WI38 (cell line): ENCODE measurements at regions not wholly inside any gene's neighbourhood (a gene's known extent, or its start where the extent isn't known, plus 50 kb on each side); places are given as distances from the start of the nearest gene placed in this dataset.

Experiments used
- H3K4me3 ChIP-seq: 2 replicates; pipeline ENCODE4 v1.5.1; 2011; ENCODE audit warnings: low read depth, mild to moderate bottlenecking, control low read depth, low read length
- CTCF ChIP-seq: IDR thresholded peaks from 2 replicates; pipeline ENCODE4 v1.5.1; 2012; ENCODE audit warnings: low read depth, mild to moderate bottlenecking, control low read depth, low read length

GRCh38 chr16:27670071-27670810 lies 120.3 kb downstream of the KATNIP start:
- TF ChIP-seq CTCF: no peak
- H3K4me3 ChIP-seq: no peak overlapping the region

DNA sequence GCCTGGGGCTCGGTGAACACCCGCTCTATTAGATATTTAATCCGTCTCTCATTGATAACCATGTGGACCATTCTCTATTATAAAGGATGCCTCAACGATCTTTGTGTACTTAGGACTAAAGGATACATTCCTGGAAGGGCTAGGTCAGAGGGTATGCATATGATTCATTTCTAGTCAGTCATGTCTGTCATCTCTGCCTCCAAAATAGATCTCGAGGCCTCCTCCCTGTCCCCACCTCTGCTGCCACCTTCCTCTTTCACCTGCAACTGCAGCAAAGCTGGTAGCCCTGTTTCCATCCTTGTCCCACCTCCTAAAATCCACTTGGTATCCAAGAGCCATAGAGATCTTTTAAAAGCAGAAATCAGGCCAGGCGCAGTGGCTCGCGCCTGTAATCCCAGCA lies 121.5 kb downstream of the KATNIP start:
- no peak for TF ChIP-seq CTCF

GRCh38 chr16:27676839-27677238 lies 126.9 kb downstream of the KATNIP start:
- no peak for TF ChIP-seq CTCF
- H3K4me3 ChIP-seq: no peak overlapping the region

More for the DNA sequence above, 121.5 kb downstream of the KATNIP start:
- H3K4me3 ChIP-seq: no peak overlapping the region

DNA sequence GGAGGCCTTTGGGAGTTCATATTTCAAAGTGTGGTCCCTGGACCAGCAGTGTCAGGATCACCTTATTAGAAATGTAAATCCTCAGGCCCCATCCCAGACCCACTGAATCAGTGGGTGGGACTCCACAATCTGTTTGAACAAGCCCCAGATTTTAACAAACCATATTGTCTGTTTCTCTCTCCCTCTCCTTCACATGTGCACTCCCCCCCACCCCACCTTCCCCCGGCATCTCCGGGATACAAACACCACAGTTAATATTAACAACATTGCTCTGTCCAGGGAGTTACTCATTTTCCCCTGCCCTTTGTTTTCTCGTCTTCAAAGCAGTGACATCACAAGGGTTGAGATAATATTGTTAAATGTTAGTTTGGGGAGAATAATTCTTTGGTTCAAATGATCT lies 127.3 kb downstream of the KATNIP start:
- TF ChIP-seq CTCF: no peak
- H3K4me3 ChIP-seq: no peak overlapping the region

DNA sequence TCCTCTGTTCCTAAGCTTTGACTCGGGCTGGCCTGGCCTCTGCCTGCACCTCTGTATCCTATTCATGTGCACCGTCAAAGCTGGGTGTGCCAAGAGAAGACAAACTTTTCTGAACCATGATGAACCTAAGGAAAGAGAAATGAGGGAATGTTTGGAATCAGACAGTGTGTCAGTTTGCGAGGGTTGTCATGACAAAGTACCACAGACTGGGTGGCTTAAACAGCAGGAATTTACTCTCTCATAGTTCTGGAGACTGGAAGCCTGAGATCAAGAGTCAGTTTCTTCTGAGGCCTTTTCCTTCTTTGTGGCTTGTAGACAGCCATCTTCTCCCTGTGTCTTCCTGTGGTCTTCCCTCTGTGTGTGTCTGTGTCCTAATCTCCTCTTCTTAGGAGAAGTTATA lies 129.0 kb downstream of the KATNIP start:
- no peak for TF ChIP-seq CTCF
- H3K4me3 ChIP-seq: no peak overlapping the region

GRCh38 chr16:27679899-27680298 lies 130.0 kb downstream of the KATNIP start:
- no peak overlapping the region for H3K4me3 ChIP-seq
- TF ChIP-seq CTCF: no peak

DNA sequence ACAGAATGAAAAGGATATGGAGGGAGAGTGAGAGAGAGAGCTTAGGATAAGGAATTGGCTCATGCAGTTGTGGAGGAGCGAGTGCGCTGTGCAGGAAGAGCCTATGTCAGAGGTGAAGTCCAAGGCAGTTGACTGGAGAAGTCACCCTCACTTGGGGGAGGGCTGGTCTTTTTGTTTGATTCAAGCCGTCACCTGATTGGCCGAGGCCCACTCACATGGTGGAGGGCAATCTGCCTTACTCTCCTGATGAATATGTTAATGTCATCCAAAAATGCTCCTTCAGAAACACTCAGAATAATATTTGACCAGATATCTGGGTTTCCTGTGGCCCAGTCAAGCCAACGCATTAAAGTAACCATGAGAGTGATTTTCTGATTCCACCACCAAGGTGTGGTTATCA lies 131.7 kb downstream of the KATNIP start:
- no peak overlapping the region for H3K4me3 ChIP-seq
- TF ChIP-seq CTCF: no peak
